BE2C (cell line): ENCODE measurements at regions not wholly inside any gene's neighbourhood (a gene's known extent, or its start where the extent isn't known, plus 50 kb on each side); places are given as distances from the start of the nearest gene placed in this dataset.

ENCODE experiments used
- DNase-seq: peaks from one replicate; pipeline ENCODE4 v3.0.0-alpha.2; 2020
- H3K27me3 ChIP-seq: fragments of 250-450 bp; sonication (Bioruptor Pico); 2 replicates; pipeline ENCODE4 v1.5.1; 2020; ENCODE audit warnings: mild to moderate bottlenecking
- H3K36me3 ChIP-seq: fragments of 250-450 bp; sonication (Bioruptor Pico); 2 replicates; pipeline ENCODE4 v1.5.1; 2020; ENCODE audit warnings: mild to moderate bottlenecking
- H3K4me1 ChIP-seq: fragments of 250-450 bp; sonication (Bioruptor Pico); 2 replicates; pipeline ENCODE4 v1.5.1; 2020
- H3K4me3 ChIP-seq: 2 replicates; pipeline ENCODE4 v1.5.1; 2011; ENCODE audit warnings: low read depth, low read length
- H3K9me3 ChIP-seq: fragments of 250-450 bp; sonication (Bioruptor Pico); 2 replicates; pipeline ENCODE4 v1.5.1; 2020
- CTCF ChIP-seq: IDR thresholded peaks from 2 replicates; pipeline ENCODE4 v1.5.1; 2012; ENCODE audit warnings: mild to moderate bottlenecking, low read depth, low read length

GRCh38 chr4:11564021-11564420 lies 135.3 kb upstream of the HS3ST1 start:
- Histone ChIP-seq H3K9me3 (no peaks in the 10 kb centered on the region), H3K4me3 (no peak overlapping the region), H3K4me1 (no peaks in the 10 kb centered on the region), H3K36me3 (no peaks in the 10 kb centered on the region), H3K27me3 (no peaks in the 10 kb centered on the region)
- DNase-seq: no peak
- TF ChIP-seq CTCF: no peak

GRCh38 chr4:11549525-11549924 lies 120.8 kb upstream of the HS3ST1 start:
- H3K27me3 ChIP-seq: no peaks in the 10 kb centered on the region
- no peaks in the 10 kb centered on the region for H3K36me3 ChIP-seq
- H3K4me1 ChIP-seq: no peaks in the 10 kb centered on the region
- no peak for DNase-seq
- H3K9me3 ChIP-seq: no peaks in the 10 kb centered on the region
- TF ChIP-seq CTCF: no peak
- H3K4me3 ChIP-seq: no peak overlapping the region

GRCh38 chr4:11548597-11549082 lies 119.9 kb upstream of the HS3ST1 start:
- Histone ChIP-seq H3K4me3 (no peak overlapping the region), H3K36me3 (no peaks in the 10 kb centered on the region), H3K4me1 (no peaks in the 10 kb centered on the region), H3K27me3 (no peaks in the 10 kb centered on the region), H3K9me3 (no peaks in the 10 kb centered on the region)
- no peak for DNase-seq
- TF ChIP-seq CTCF: no peak

- Histone ChIP-seq H3K4me3 (no peak overlapping the region), H3K9me3 (no peaks in the 10 kb centered on the region; the same call in 1 of the 2 replicates), H3K36me3 (no peaks in the 10 kb centered on the region), H3K4me1 (no peaks in the 10 kb centered on the region), H3K27me3 (no peaks in the 10 kb centered on the region)
- DNase-seq: no peak
- TF ChIP-seq CTCF: no peak
These were observed 117.9 kb upstream of the HS3ST1 start for GRCh38 chr4:11546391-11547175.

- Histone ChIP-seq H3K9me3 (no peaks in the 10 kb centered on the region; the same call in 1 of the 2 replicates), H3K27me3 (no peaks in the 10 kb centered on the region), H3K4me1 (no peaks in the 10 kb centered on the region), H3K4me3 (no peak overlapping the region), H3K36me3 (no peaks in the 10 kb centered on the region)
- no peak for TF ChIP-seq CTCF
- DNase-seq: no peak
These were observed 117.0 kb upstream of the HS3ST1 start for GRCh38 chr4:11545651-11546050.

- no peak for TF ChIP-seq CTCF
- no peak overlapping the region for H3K4me3 ChIP-seq
- H3K36me3 ChIP-seq: no peaks in the 10 kb centered on the region
- no peaks in the 10 kb centered on the region for H3K4me1 ChIP-seq
- H3K27me3 ChIP-seq: no peaks in the 10 kb centered on the region
- H3K9me3 ChIP-seq: no peaks in the 10 kb centered on the region; the same call in 1 of the 2 replicates
- DNase-seq: no peak
These were observed 115.5 kb upstream of the HS3ST1 start for GRCh38 chr4:11544211-11544610.
